ENCODE measurements at regions not wholly inside any gene's neighbourhood (a gene's known extent, or its start where the extent isn't known, plus 50 kb on each side); places are given as distances from the start of the nearest gene placed in this dataset.

DNA sequence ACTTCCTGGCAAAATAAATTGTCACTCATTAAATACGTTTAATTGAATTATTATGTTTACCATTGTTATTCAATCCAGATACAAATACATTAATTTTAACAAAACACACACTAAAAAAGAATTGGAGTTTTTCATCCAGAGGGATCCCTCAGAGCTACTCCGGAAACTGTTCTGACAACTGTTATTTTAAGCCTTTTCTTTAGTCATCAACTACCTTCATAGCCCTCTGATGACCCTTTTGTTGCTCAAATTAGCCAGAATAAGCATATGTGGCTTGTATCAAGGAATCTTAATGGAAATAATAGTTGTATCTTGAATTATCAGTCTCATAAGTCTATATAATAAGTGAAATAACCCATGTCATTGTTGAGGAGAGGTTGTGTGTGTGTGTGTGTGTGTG lies 405.4 kb upstream of the FAT3 start:
- Histone ChIP-seq H3K27ac (no peak overlapping the region), H3K9me3 (no peaks in the 10 kb centered on the region), H3K4me3 (no peak overlapping the region), H3K27me3 (no peaks in the 10 kb centered on the region), H3K36me3 (no peaks in the 10 kb centered on the region), H3K4me1 (no peaks in the 10 kb centered on the region)
- intact Hi-C loops (cut with DNase I; ENCODE audit: low total_unique reads), result no loop called here
- DNase-seq, result no peak
- no peak for TF ChIP-seq POLR2A (IDR thresholded peaks at IDR 0.05)
- TF ChIP-seq, protein P1, sequence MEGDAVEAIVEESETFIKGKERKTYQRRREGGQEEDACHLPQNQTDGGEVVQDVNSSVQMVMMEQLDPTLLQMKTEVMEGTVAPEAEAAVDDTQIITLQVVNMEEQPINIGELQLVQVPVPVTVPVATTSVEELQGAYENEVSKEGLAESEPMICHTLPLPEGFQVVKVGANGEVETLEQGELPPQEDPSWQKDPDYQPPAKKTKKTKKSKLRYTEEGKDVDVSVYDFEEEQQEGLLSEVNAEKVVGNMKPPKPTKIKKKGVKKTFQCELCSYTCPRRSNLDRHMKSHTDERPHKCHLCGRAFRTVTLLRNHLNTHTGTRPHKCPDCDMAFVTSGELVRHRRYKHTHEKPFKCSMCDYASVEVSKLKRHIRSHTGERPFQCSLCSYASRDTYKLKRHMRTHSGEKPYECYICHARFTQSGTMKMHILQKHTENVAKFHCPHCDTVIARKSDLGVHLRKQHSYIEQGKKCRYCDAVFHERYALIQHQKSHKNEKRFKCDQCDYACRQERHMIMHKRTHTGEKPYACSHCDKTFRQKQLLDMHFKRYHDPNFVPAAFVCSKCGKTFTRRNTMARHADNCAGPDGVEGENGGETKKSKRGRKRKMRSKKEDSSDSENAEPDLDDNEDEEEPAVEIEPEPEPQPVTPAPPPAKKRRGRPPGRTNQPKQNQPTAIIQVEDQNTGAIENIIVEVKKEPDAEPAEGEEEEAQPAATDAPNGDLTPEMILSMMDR (IDR thresholded peaks at IDR 0.05), result no peak

DNA sequence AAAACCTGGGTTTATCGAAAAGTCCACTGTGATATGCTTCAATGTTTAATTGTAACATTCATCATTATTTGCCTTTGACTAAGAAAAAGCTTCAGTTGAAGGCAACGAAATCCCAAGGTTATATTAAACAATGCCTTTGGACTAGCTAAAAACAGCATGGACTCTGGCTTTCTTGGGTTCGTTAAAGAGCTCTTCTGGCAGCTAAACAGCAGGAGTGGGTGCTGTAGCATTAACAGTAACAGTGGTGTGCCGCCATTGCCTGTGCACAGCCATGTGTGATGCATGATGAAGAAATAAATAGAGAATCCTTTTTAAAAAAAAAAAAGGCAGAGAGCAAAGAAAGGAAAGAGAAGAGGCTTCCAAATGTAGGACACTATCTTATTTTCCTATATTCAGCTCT lies 406.6 kb upstream of the FAT3 start:
- Histone ChIP-seq H3K27ac (no peak overlapping the region), H3K27me3 (no peaks in the 10 kb centered on the region), H3K4me3 (no peak overlapping the region), H3K4me1 (no peaks in the 10 kb centered on the region), H3K36me3 (no peaks in the 10 kb centered on the region), H3K9me3 (no peaks in the 10 kb centered on the region)
- TF ChIP-seq, protein P1 (IDR thresholded peaks at IDR 0.05), result no peak
- TF ChIP-seq POLR2A (IDR thresholded peaks at IDR 0.05), result no peak
- DNase-seq, result no peak
- intact Hi-C loops (cut with DNase I; ENCODE audit: low total_unique reads), result no loop called here

DNA sequence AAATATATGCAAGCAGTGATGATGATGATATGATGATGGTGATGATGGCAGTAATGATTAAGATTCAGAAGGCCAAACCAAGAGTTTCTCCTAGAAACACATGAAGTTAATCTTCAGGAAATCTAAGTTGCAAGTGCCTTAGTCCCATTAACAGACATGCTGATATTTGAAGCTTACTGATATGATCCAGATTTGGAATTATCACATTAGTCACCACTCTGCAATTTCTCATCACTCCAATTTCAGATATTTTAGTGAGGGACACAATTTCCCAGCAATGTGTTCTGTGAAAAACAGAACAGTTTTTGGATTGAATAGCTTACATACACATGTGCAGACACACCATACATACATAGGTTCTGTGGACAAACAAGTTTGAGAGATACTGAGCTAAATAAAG lies 411.4 kb upstream of the FAT3 start:
- DNase-seq, result no peak
- intact Hi-C loops (cut with DNase I; ENCODE audit: low total_unique reads), result no loop called here

DNA sequence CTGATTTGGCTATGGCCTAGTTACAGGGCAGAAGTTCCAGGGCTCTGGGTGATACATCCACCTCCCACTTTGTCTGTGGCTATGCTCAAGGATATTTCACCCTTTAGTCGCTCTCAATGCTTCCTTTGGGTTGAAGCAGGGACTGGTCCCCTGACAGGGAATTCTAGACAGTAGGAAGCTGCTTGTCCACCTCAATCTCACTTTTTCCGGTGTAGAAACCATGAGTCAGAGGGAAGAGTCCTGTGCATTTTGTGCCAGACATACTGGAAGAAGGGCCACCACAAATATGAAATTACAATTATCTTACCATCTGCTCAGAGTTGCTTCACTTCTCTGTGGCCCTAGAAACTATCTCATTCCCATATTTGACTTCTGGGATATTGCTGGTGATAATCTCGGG lies 413.7 kb upstream of the FAT3 start:
- Histone ChIP-seq H3K27me3 (no peaks in the 10 kb centered on the region), H3K9me3 (no peaks in the 10 kb centered on the region), H3K36me3 (no peaks in the 10 kb centered on the region), H3K4me1 (no peaks in the 10 kb centered on the region), H3K4me3 (no peak overlapping the region), H3K27ac (no peak overlapping the region)
- TF ChIP-seq POLR2A (IDR thresholded peaks at IDR 0.05), result no peak
- TF ChIP-seq, protein P1 (IDR thresholded peaks at IDR 0.05), result no peak
- intact Hi-C loops (cut with DNase I; ENCODE audit: low total_unique reads), result no loop called here
- no peak for DNase-seq

More for the DNA sequence above, 411.4 kb upstream of the FAT3 start:
- Histone ChIP-seq H3K4me3 (no peak overlapping the region), H3K36me3 (no peaks in the 10 kb centered on the region), H3K9me3 (no peaks in the 10 kb centered on the region), H3K27me3 (no peaks in the 10 kb centered on the region), H3K27ac (no peak overlapping the region), H3K4me1 (no peaks in the 10 kb centered on the region)
- no peak for TF ChIP-seq POLR2A (IDR thresholded peaks at IDR 0.05)
- TF ChIP-seq, protein P1 (IDR thresholded peaks at IDR 0.05), result no peak

DNA sequence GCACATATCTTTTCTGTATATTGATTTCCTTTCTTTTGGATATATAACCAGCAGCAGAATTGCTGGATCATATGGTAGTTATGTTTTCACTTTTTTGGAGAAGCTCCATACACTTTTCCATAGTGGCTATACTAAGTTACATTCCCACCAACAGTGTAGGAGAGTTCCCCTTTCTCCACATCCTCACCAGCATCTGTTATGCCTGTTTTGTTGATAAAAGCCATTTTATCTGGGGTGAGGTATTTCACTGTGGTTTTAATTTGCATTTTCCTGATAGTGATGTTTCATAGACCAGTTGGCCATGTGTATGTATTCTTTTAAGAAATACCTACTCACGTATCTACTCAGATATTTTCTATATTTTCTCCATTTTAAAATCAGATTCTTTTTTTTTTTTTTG lies 419.3 kb upstream of the FAT3 start:
- H3K9me3 ChIP-seq, result no peaks in the 10 kb centered on the region
- DNase-seq, result no peak
- no peaks in the 10 kb centered on the region for H3K27me3 ChIP-seq
- H3K36me3 ChIP-seq, result no peaks in the 10 kb centered on the region
- intact Hi-C loops (cut with DNase I; ENCODE audit: low total_unique reads), result no loop called here
- H3K27ac ChIP-seq, result no peak overlapping the region
- H3K4me1 ChIP-seq, result no peaks in the 10 kb centered on the region
- no peak overlapping the region for H3K4me3 ChIP-seq
- TF ChIP-seq, protein P1 (IDR thresholded peaks at IDR 0.05), result no peak
- TF ChIP-seq POLR2A (IDR thresholded peaks at IDR 0.05), result no peak
